ENCODE measurements at regions not wholly inside any gene's neighbourhood (a gene's known extent, or its start where the extent isn't known, plus 50 kb on each side); places are given as distances from the start of the nearest gene placed in this dataset.

DNA sequence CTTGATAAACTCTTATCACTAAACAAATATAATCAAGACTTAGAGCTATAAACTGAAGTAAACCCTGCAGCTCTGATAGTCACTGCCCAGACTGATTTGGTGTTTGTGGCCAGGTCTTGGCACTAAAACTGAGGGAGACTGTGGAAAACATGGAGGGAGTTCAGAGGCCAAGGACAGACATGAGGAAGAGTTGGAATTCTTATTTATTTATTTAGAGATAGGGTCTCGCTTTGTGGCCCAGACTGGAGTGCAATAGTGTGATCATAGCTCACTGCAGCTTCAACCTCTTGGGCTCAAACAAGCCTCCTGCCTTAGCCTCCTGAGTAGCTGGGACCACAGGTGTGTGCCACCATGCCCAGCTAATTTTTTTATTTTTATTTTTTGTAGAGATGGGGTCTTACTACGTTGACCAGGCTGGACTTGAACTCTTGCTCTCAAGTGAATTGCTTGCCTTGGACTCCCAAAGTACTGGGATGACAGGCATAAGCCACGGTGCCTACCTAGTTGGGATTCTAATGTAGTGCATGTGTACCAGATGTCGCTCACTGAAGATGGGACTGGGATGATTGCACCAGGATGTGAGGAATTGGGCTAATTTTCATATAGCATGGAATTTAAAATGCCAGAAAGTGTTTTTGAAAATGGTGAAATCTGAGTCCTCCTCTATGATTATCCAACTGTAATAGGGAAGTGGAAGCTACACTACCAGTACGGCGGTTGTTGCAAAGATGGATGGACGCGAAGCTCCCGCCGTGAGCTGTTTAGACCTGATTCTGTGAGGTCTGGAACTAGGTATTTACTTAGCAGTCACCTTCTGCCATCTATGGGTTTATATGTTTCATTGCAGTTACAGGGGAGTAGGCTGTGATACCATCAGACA, 52.7 kb upstream of the CTLA4 start:
- DNase-seq: peak in 4 of 5 experiments; percentile 22 to 91 (median 42)

DNA sequence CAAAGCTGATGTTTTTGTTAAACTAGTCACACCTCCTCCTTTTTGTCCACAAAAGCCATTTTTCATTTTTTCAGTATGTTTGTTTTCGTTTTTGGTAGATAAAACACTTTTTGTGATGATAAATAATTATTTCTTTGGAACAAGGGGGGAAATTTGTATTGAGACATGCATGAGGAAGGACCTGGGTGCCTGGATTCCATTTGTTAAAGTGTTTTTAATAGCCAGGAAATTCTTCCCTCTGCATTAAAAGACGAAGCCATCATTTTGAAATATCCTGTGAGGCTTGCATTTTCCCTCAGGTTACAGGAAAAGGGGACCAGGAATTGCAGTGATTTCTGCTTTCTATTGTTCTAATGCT, 52.1 kb upstream of the CTLA4 start:
- no peak for DNase-seq

GRCh38 chr2:203817147-203817546, 50.4 kb upstream of the CTLA4 start:
- no peak for DNase-seq

Data from T-helper 2 cell (primary cell).